ENCODE measurements at regions not wholly inside any gene's neighbourhood (a gene's known extent, or its start where the extent isn't known, plus 50 kb on each side); places are given as distances from the start of the nearest gene placed in this dataset.

DNA sequence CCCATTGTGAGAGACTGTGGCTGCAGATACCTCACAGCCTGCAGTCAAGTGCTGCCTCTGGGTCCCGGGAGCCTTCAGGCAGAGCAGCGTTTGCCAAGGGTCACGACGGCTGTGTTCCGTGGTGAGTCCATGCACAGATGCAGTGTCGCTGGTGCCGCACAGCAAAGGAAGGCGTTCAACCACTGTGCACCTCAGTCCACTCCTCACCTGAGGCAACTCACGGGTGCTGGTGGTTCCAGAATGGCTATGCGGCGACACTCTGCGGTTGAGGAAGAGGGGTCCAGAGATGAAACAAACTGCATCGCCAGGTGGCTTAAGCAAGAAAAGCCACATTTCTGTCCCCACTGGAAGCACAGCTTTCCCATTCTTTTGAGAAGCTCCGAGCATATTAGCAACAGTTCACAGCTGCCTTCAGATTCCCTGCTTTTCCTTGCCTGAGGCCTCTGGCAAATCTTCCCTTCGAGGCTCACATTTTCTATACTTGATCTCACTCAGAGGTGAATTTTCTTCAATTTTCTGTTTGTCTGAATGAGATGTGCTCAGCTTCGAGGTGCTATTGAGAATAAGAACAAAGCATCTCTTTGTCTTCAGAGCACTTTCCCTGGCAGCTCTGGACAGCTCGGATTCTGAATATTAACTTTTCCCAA lies 208.8 kb upstream of the TWIST2 start:
- TF ChIP-seq, protein P1, sequence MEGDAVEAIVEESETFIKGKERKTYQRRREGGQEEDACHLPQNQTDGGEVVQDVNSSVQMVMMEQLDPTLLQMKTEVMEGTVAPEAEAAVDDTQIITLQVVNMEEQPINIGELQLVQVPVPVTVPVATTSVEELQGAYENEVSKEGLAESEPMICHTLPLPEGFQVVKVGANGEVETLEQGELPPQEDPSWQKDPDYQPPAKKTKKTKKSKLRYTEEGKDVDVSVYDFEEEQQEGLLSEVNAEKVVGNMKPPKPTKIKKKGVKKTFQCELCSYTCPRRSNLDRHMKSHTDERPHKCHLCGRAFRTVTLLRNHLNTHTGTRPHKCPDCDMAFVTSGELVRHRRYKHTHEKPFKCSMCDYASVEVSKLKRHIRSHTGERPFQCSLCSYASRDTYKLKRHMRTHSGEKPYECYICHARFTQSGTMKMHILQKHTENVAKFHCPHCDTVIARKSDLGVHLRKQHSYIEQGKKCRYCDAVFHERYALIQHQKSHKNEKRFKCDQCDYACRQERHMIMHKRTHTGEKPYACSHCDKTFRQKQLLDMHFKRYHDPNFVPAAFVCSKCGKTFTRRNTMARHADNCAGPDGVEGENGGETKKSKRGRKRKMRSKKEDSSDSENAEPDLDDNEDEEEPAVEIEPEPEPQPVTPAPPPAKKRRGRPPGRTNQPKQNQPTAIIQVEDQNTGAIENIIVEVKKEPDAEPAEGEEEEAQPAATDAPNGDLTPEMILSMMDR (IDR thresholded peaks at IDR 0.05; ENCODE audit: low read length), result no peak
- TF ChIP-seq EZH2phosphoT487 (IDR thresholded peaks at IDR 0.05; ENCODE audit: low read length), result no peak
